ENCODE measurements at regions not wholly inside any gene's neighbourhood (a gene's known extent, or its start where the extent isn't known, plus 50 kb on each side); places are given as distances from the start of the nearest gene placed in this dataset.

GRCh38 chr3:22068619-22069018 lies 317.6 kb upstream of the ZNF385D start (continued):
- no peak for TF ChIP-seq ZBTB43 (CRISPR knock-in tag; IDR thresholded peaks at IDR 0.05)
- TF ChIP-seq RORB (CRISPR knock-in tag; IDR thresholded peaks at IDR 0.05): no peak
- no peak for TF ChIP-seq MLX (CRISPR knock-in tag; IDR thresholded peaks at IDR 0.05)
- no peak for TF ChIP-seq TP53 (CRISPR knock-in tag; IDR thresholded peaks at IDR 0.05)
- TF ChIP-seq ZBTB21 (CRISPR knock-in tag; IDR thresholded peaks at IDR 0.05; ENCODE audit: borderline replicate concordance): no peak
- TF ChIP-seq ZNF425 (CRISPR knock-in tag; conservative IDR thresholded peaks at IDR 0.05): no peak
- no peak for TF ChIP-seq ZNF232 (CRISPR knock-in tag; IDR thresholded peaks at IDR 0.05)
- TF ChIP-seq HMGXB4 (CRISPR knock-in tag; IDR thresholded peaks at IDR 0.05): no peak
- TF ChIP-seq OVOL2 (CRISPR knock-in tag; IDR thresholded peaks at IDR 0.05; ENCODE audit: borderline replicate concordance): no peak
- no peak for TF ChIP-seq ERG (CRISPR knock-in tag; IDR thresholded peaks at IDR 0.05)
- TF ChIP-seq ATF2 (CRISPR knock-in tag; IDR thresholded peaks at IDR 0.05; ENCODE audit: borderline replicate concordance, low read depth): no peak

- TF ChIP-seq HMGXB4 (CRISPR knock-in tag; IDR thresholded peaks at IDR 0.05) (no peak), CBFB (CRISPR knock-in tag; IDR thresholded peaks at IDR 0.05; ENCODE audit: low read depth) (no peak), GRHL2 (CRISPR knock-in tag; IDR thresholded peaks at IDR 0.05; ENCODE audit: insufficient replicate concordance, severe bottlenecking) (no peak)
- Mint-ChIP-seq H3K36me3 (no peaks in the 10 kb centered on the region), H3K4me3 (no peak overlapping the region), H3K27ac (no peak overlapping the region), H3K4me1 (no peaks in the 10 kb centered on the region), H3K9me3 (no peaks in the 10 kb centered on the region), H3K27me3 (ENCODE audit: low read depth) (peaks cover 19% of the 10 kb centered on the region)
- no peak for DNase-seq (ENCODE audit: low spot score)
- ChIA-PET CTCF (interaction anchor here (0.8 kb wide), 1 partner anchor 17 kb away, joined by 3 read pairs; no protein-coding TSS in a partner anchor), POLR2A (no interaction called here)
- ATAC-seq: no peak
Observed at GRCh38 chr3:22088204-22088603, 337.2 kb upstream of the ZNF385D start.

Measured in WTC11 (cell line).